ENCODE measurements at regions not wholly inside any gene's neighbourhood (a gene's known extent, or its start where the extent isn't known, plus 50 kb on each side); places are given as distances from the start of the nearest gene placed in this dataset.
"Not testable (repeated sequence)": the region's sequence is repeated elsewhere in the genome, so short reads cannot be mapped to it uniquely, and the experiment has no call there.

- Histone ChIP-seq H3K4me1 (ENCODE audit: control insufficient read depth, extremely low read depth, insufficient read depth, low read length) (no peaks in the 10 kb centered on the region), H3K9me3 (ENCODE audit: control insufficient read depth, insufficient read depth, low read depth, low read length) (no peaks in the 10 kb centered on the region), H3K27me3 (ENCODE audit: control insufficient read depth, insufficient read depth, low read length) (no peaks in the 10 kb centered on the region), H3K27ac (ENCODE audit: insufficient read depth, low read length) (no peak overlapping the region), H3K4me2 (ENCODE audit: extremely low read depth, insufficient read depth, low read length) (no peak overlapping the region), H3K4me3 (replicated peaks in 1 of 4; ENCODE audit: control extremely low read depth in 1 of 4, insufficient read depth in 1 of 4, low read depth in 3 of 4, low read length in 4 of 4) (no peak overlapping the region), H3K36me3 (ENCODE audit: control insufficient read depth, insufficient read depth, low read length) (no peaks in the 10 kb centered on the region), H3K9ac (ENCODE audit: insufficient read depth, low read length) (no peak overlapping the region), H2AFZ (ENCODE audit: low read length) (no peak overlapping the region), H3K79me2 (ENCODE audit: control insufficient read depth, insufficient read depth, low read length) (no peaks in the 10 kb centered on the region), H4K20me1 (ENCODE audit: control insufficient read depth, extremely low read depth, insufficient read depth, low read length) (no peaks in the 10 kb centered on the region)
- TF ChIP-seq EZH2 (IDR thresholded peaks at IDR 0.05; ENCODE audit: low read length, missing control alignments), result no peak
- TF ChIP-seq, protein P1, sequence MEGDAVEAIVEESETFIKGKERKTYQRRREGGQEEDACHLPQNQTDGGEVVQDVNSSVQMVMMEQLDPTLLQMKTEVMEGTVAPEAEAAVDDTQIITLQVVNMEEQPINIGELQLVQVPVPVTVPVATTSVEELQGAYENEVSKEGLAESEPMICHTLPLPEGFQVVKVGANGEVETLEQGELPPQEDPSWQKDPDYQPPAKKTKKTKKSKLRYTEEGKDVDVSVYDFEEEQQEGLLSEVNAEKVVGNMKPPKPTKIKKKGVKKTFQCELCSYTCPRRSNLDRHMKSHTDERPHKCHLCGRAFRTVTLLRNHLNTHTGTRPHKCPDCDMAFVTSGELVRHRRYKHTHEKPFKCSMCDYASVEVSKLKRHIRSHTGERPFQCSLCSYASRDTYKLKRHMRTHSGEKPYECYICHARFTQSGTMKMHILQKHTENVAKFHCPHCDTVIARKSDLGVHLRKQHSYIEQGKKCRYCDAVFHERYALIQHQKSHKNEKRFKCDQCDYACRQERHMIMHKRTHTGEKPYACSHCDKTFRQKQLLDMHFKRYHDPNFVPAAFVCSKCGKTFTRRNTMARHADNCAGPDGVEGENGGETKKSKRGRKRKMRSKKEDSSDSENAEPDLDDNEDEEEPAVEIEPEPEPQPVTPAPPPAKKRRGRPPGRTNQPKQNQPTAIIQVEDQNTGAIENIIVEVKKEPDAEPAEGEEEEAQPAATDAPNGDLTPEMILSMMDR (conservative IDR thresholded peaks at IDR 0.05 in 1 of 2, IDR thresholded peaks at IDR 0.05 in 1 of 2; ENCODE audit: low read depth in 1 of 2, low read length in 2 of 2), result no peak
- DNase-seq (ENCODE audit: low read depth in 2 of 2), result peak in 1 of 2 donors; percentile 34
Observed at GRCh38 chr5:99765011-99765410, 770.2 kb upstream of the FAM174A start.

DNA sequence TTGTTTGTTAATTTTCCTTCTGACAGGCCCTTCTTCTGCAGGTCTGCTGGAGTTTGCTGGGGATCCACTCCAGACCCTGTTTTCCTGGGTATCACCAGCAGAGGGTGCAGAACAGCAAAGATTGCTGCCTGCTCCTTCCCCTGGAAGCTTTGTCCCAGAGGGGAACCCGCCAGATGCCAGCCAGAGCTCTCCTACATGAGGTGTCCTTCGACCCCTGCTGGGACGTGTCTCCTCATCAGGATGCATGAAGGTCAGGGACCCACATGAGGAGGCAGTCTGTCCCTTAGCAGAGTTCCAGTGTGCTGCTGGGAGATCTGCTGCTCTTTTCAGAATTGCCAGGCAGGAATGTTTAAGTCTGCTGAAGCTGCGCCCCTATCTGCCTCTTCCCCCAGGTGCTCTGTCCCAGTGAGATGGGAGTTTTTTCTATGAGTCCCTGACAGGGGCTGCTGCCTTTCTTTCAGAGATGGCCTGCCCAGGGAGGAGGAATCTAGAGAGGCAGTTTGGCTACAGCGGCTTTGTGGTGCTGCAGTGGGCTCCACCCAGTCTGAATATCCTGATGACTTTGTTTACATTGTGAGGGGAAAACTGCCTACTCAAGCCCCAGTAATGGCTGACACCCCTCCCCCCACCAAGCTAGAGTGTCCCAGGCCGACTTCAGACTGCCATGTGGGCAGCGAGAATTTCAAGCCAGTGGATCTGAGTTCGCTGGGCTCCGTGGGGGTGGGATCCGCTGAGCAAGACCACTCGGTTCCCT is 772.0 kb upstream of the FAM174A start:
- H2AFZ ChIP-seq (ENCODE audit: low read length), result no peak overlapping the region
- no peak overlapping the region for H3K4me3 ChIP-seq (replicated peaks in 1 of 4; ENCODE audit: control extremely low read depth in 1 of 4, insufficient read depth in 1 of 4, low read depth in 3 of 4, low read length in 4 of 4)
- no peaks in the 10 kb centered on the region for H3K9me3 ChIP-seq (ENCODE audit: control insufficient read depth, insufficient read depth, low read depth, low read length)
- no peaks in the 10 kb centered on the region for H3K4me1 ChIP-seq (ENCODE audit: control insufficient read depth, extremely low read depth, insufficient read depth, low read length)
- no peak overlapping the region for H3K4me2 ChIP-seq (ENCODE audit: extremely low read depth, insufficient read depth, low read length)
- TF ChIP-seq EZH2 (IDR thresholded peaks at IDR 0.05; ENCODE audit: low read length, missing control alignments), result no peak
- H3K27me3 ChIP-seq (ENCODE audit: control insufficient read depth, insufficient read depth, low read length), result no peaks in the 10 kb centered on the region
- H4K20me1 ChIP-seq (ENCODE audit: control insufficient read depth, extremely low read depth, insufficient read depth, low read length), result no peaks in the 10 kb centered on the region
- no peaks in the 10 kb centered on the region for H3K79me2 ChIP-seq (ENCODE audit: control insufficient read depth, insufficient read depth, low read length)
- no peak for DNase-seq (ENCODE audit: low read depth in 2 of 2)
- no peak overlapping the region for H3K27ac ChIP-seq (ENCODE audit: insufficient read depth, low read length)
- no peak overlapping the region for H3K9ac ChIP-seq (ENCODE audit: insufficient read depth, low read length)
- no peaks in the 10 kb centered on the region for H3K36me3 ChIP-seq (ENCODE audit: control insufficient read depth, insufficient read depth, low read length)

DNA sequence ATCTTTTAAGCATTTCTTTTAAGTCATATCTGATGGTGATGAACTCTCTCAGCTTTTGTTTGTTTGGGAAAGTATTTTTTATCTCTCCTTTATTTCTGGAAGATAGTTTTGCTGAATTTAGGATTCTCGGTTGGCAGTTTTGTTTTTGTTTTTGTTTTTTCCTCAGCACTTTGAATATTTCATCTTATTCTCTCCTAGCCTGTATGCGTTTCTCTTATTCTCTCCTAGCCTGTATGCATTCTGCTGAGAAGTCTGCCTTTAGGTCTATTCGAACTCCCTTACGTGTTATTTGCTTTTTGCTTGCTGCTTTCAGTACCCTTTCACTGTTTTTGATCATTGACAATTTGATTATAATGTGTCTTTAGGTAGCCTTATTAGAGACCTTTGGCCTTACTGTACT is 787.8 kb upstream of the FAM174A start:
- Histone ChIP-seq H3K9ac (ENCODE audit: insufficient read depth, low read length) (no peak overlapping the region), H3K4me2 (ENCODE audit: extremely low read depth, insufficient read depth, low read length) (no peak overlapping the region), H3K9me3 (ENCODE audit: control insufficient read depth, insufficient read depth, low read depth, low read length) (no peaks in the 10 kb centered on the region), H3K27me3 (ENCODE audit: control insufficient read depth, insufficient read depth, low read length) (no peaks in the 10 kb centered on the region), H3K27ac (ENCODE audit: insufficient read depth, low read length) (no peak overlapping the region), H4K20me1 (ENCODE audit: control insufficient read depth, extremely low read depth, insufficient read depth, low read length) (no peaks in the 10 kb centered on the region), H2AFZ (ENCODE audit: low read length) (no peak overlapping the region), H3K4me3 (replicated peaks in 1 of 4; ENCODE audit: control extremely low read depth in 1 of 4, insufficient read depth in 1 of 4, low read depth in 3 of 4, low read length in 4 of 4) (no peak overlapping the region), H3K36me3 (ENCODE audit: control insufficient read depth, insufficient read depth, low read length) (no peaks in the 10 kb centered on the region), H3K79me2 (ENCODE audit: control insufficient read depth, insufficient read depth, low read length) (no peaks in the 10 kb centered on the region), H3K4me1 (ENCODE audit: control insufficient read depth, extremely low read depth, insufficient read depth, low read length) (no peaks in the 10 kb centered on the region)
- TF ChIP-seq, protein P1 (conservative IDR thresholded peaks at IDR 0.05 in 1 of 2, IDR thresholded peaks at IDR 0.05 in 1 of 2; ENCODE audit: low read depth in 1 of 2, low read length in 2 of 2), result no peak
- TF ChIP-seq EZH2 (IDR thresholded peaks at IDR 0.05; ENCODE audit: low read length, missing control alignments), result no peak
- DNase-seq (ENCODE audit: low read depth in 2 of 2), result no peak

DNA sequence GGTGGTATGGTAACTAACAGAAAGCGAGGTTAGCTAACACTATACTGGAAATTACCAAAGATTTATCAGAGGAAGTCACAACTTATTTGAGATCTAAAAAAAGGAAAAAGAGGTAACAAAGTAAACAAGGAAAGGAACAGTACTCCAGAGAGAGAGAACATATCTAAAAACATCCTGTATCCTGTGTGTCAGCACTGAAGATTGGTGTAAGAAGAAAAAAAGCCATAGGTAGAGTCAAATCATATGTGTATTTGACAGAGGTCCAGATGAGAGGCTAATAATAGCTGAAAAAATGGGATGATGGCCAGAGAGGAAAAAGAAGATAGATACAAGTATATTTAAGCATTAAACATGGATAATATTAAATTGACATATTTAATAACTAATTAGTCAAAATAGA is 802.0 kb upstream of the FAM174A start:
- H3K4me3 ChIP-seq (replicated peaks in 1 of 4; ENCODE audit: control extremely low read depth in 1 of 4, insufficient read depth in 1 of 4, low read depth in 3 of 4, low read length in 4 of 4); H3K36me3 ChIP-seq (ENCODE audit: control insufficient read depth, insufficient read depth, low read length); H3K79me2 ChIP-seq (ENCODE audit: control insufficient read depth, insufficient read depth, low read length); H3K9me3 ChIP-seq (ENCODE audit: control insufficient read depth, insufficient read depth, low read depth, low read length); H3K9ac ChIP-seq (ENCODE audit: insufficient read depth, low read length); H3K27me3 ChIP-seq (ENCODE audit: control insufficient read depth, insufficient read depth, low read length); DNase-seq (ENCODE audit: low read depth in 2 of 2); H3K4me2 ChIP-seq (ENCODE audit: extremely low read depth, insufficient read depth, low read length); H3K4me1 ChIP-seq (ENCODE audit: control insufficient read depth, extremely low read depth, insufficient read depth, low read length); H3K27ac ChIP-seq (ENCODE audit: insufficient read depth, low read length); H4K20me1 ChIP-seq (ENCODE audit: control insufficient read depth, extremely low read depth, insufficient read depth, low read length); H2AFZ ChIP-seq (ENCODE audit: low read length): not testable (repeated sequence)

DNA sequence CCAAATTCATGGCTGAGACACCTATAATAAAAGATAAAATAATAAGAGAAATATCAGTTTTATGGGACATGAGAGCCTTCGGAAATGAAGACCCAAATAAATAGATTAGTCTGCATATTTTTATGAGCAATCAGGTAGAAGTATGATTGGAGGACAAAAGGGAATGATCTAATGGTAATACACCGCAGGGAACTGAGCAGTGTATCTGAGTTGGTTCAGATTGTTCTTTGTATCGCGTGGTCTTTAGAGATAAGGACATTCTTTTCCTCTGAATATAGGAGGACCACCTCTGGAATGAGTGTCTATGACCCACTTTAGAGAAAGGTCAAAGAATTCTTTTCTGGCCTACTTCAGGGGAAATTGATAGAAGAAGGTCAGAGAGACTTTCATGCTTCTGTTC is 801.8 kb upstream of the CHD1 start:
- not testable (repeated sequence) for H4K20me1 ChIP-seq (ENCODE audit: control insufficient read depth, extremely low read depth, insufficient read depth, low read length); H3K4me2 ChIP-seq (ENCODE audit: extremely low read depth, insufficient read depth, low read length); H3K27ac ChIP-seq (ENCODE audit: insufficient read depth, low read length); H3K4me3 ChIP-seq (replicated peaks in 1 of 4; ENCODE audit: control extremely low read depth in 1 of 4, insufficient read depth in 1 of 4, low read depth in 3 of 4, low read length in 4 of 4); H3K36me3 ChIP-seq (ENCODE audit: control insufficient read depth, insufficient read depth, low read length); H3K79me2 ChIP-seq (ENCODE audit: control insufficient read depth, insufficient read depth, low read length); H3K9me3 ChIP-seq (ENCODE audit: control insufficient read depth, insufficient read depth, low read depth, low read length); H3K27me3 ChIP-seq (ENCODE audit: control insufficient read depth, insufficient read depth, low read length); H3K9ac ChIP-seq (ENCODE audit: insufficient read depth, low read length); H2AFZ ChIP-seq (ENCODE audit: low read length); H3K4me1 ChIP-seq (ENCODE audit: control insufficient read depth, extremely low read depth, insufficient read depth, low read length)
- DNase-seq (ENCODE audit: low read depth in 2 of 2), result peak in 1 of 2 donors; percentile 15

All from fibroblast of lung (primary cell).